ENCODE measurements at regions not wholly inside any gene's neighbourhood (a gene's known extent, or its start where the extent isn't known, plus 50 kb on each side); places are given as distances from the start of the nearest gene placed in this dataset.

GRCh38 chr6:16987996-16988395, 113.9 kb upstream of the STMND1 start:
- TF ChIP-seq EZH2 (IDR thresholded peaks at IDR 0.05; ENCODE audit: borderline replicate concordance, insufficient read depth, low read length, poor library complexity, severe bottlenecking) (no peak), RAD21 (conservative IDR thresholded peaks at IDR 0.05) (no peak), EP300 (conservative IDR thresholded peaks at IDR 0.05; ENCODE audit: poor library complexity, severe bottlenecking) (no peak), CTCF (IDR thresholded peaks at IDR 0.05; ENCODE audit: poor library complexity, severe bottlenecking) (no peak), MXI1 (conservative IDR thresholded peaks at IDR 0.05; ENCODE audit: poor library complexity, severe bottlenecking) (no peak), TAF1 (IDR thresholded peaks at IDR 0.05; ENCODE audit: low read depth) (no peak)
